Occipital lobe (tissue), 2 donors: ENCODE measurements at regions not wholly inside any gene's neighbourhood (a gene's known extent, or its start where the extent isn't known, plus 50 kb on each side); places are given as distances from the start of the nearest gene placed in this dataset. TPM values are rescaled to one million over a fixed set of nuclear protein-coding genes. Genes with fewer than 3 reads are reported as not detected.
"Not testable (repeated sequence)": the region's sequence is repeated elsewhere in the genome, so short reads cannot be mapped to it uniquely, and the experiment has no call there.

ENCODE experiments used
- DNase-seq: peaks from one replicate; lab custom pipeline; 2025; lab: John Stamatoyannopoulos, UW
- small RNA-seq: library from RNA; depleted of rRNA; stranded (forward); fragments of <200 nt; gene quantifications from one replicate; pipeline ENCODE3, GENCODE V24; 2014

- no peak for DNase-seq
Observed at GRCh38 chr3:20258371-20258770, 72.4 kb upstream of the SGO1 start.

- no peak for DNase-seq
Observed at GRCh38 chr3:20256144-20256543, 70.1 kb upstream of the SGO1 start.

GRCh38 chr3:20254268-20255117 is 68.5 kb upstream of the SGO1 start:
- no peak for DNase-seq

GRCh38 chr3:20250786-20251185 is 64.8 kb upstream of the SGO1 start:
- DNase-seq = no peak

- DNase-seq = no peak
Observed at GRCh38 chr3:20250314-20250713, 64.3 kb upstream of the SGO1 start.

GRCh38 chr3:20246662-20247061 is 60.7 kb upstream of the SGO1 start:
- no peak for DNase-seq

- no peak for DNase-seq
Observed at GRCh38 chr3:20245781-20246180, 59.8 kb upstream of the SGO1 start.

GRCh38 chr3:20240154-20240883 is 54.3 kb upstream of the SGO1 start:
- DNase-seq = no peak

GRCh38 chr3:20238199-20238598 is 52.2 kb upstream of the SGO1 start:
- DNase-seq = not testable (repeated sequence)

- DNase-seq = no peak
Observed at GRCh38 chr3:20236603-20237002, 50.6 kb upstream of the SGO1 start.

Small RNAs in the stretch of these regions (small RNA-seq; reads per million reads assigned to genes)
- gene RNU6-815P = not detected
- not detected for gene RNU6-822P
